OCI-LY1 (cell line): ENCODE measurements at regions not wholly inside any gene's neighbourhood (a gene's known extent, or its start where the extent isn't known, plus 50 kb on each side); places are given as distances from the start of the nearest gene placed in this dataset.

ENCODE experiments used
- CTCF ChIP-seq: fragments of 200-600 bp; sonication (generic), shearing (Covaris generic); IDR thresholded peaks from 2 replicates; pipeline ENCODE4 v1.5.1; 2017; ENCODE audit warnings: mild to moderate bottlenecking, antibody characterized with exemption, low read length, moderate library complexity, mixed read lengths
- EZH2 ChIP-seq: fragments of 200-600 bp; sonication (generic), shearing (Covaris generic); IDR thresholded peaks from 2 replicates; pipeline ENCODE4 v1.8.0; 2017; ENCODE audit warnings: borderline replicate concordance, mixed run types, mild to moderate bottlenecking, antibody characterized with exemption, low read length, moderate library complexity, mixed read lengths

GRCh38 chr5:156232251-156232869 is 94.6 kb upstream of the SGCD start:
- TF ChIP-seq CTCF = no peak
- no peak for TF ChIP-seq EZH2
